ENCODE measurements at regions not wholly inside any gene's neighbourhood (a gene's known extent, or its start where the extent isn't known, plus 50 kb on each side); places are given as distances from the start of the nearest gene placed in this dataset.

DNA sequence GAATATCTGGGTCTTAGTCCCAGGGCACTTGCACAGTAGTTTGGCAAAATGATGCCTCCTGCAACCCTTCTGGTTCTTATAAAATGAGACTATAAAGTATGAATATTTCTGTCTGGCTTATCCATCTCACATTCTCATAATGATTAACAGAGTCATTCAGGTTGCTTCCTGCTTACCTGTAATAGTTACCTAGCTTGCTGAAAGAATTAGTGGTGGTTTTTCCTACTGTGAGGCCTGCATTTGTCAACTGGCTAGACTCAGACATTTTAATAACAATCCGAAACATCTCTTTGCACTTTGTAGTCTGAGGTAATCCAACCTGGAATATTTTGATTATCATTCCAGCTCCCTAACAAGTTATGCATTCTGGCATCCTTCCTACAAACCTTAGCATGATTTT lies 75.6 kb upstream of the POU1F1 start:
- TF ChIP-seq, protein P1, sequence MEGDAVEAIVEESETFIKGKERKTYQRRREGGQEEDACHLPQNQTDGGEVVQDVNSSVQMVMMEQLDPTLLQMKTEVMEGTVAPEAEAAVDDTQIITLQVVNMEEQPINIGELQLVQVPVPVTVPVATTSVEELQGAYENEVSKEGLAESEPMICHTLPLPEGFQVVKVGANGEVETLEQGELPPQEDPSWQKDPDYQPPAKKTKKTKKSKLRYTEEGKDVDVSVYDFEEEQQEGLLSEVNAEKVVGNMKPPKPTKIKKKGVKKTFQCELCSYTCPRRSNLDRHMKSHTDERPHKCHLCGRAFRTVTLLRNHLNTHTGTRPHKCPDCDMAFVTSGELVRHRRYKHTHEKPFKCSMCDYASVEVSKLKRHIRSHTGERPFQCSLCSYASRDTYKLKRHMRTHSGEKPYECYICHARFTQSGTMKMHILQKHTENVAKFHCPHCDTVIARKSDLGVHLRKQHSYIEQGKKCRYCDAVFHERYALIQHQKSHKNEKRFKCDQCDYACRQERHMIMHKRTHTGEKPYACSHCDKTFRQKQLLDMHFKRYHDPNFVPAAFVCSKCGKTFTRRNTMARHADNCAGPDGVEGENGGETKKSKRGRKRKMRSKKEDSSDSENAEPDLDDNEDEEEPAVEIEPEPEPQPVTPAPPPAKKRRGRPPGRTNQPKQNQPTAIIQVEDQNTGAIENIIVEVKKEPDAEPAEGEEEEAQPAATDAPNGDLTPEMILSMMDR (conservative IDR thresholded peaks at IDR 0.05; ENCODE audit: low read length), result no peak
- no peak for TF ChIP-seq EZH2phosphoT487 (IDR thresholded peaks at IDR 0.05; ENCODE audit: borderline replicate concordance)
